ENCODE measurements at regions not wholly inside any gene's neighbourhood (a gene's known extent, or its start where the extent isn't known, plus 50 kb on each side); places are given as distances from the start of the nearest gene placed in this dataset.

- H3K9me3 Mint-ChIP-seq: peaks cover 11% of the 10 kb centered on the region
- no peak overlapping the region for H3K27ac Mint-ChIP-seq
- no peak overlapping the region for H3K4me3 Mint-ChIP-seq
- no peaks in the 10 kb centered on the region for H3K27me3 Mint-ChIP-seq (ENCODE audit: low read depth)
- H3K4me1 Mint-ChIP-seq: peaks cover 5% of the 10 kb centered on the region
- no peaks in the 10 kb centered on the region for H3K36me3 Mint-ChIP-seq (ENCODE audit: low read depth)
- no peak for TF ChIP-seq CTCF (IDR thresholded peaks at IDR 0.05; ENCODE audit: unreplicated experiment in 3 of 3)
Observed at GRCh38 chr7:46006212-46006611, 85.1 kb upstream of the IGFBP3 start.

- Mint-ChIP-seq H3K36me3 (ENCODE audit: low read depth) (no peaks in the 10 kb centered on the region), H3K4me3 (no peak overlapping the region), H3K9me3 (peaks cover 13% of the 10 kb centered on the region), H3K27me3 (ENCODE audit: low read depth) (no peaks in the 10 kb centered on the region), H3K4me1 (peaks cover 5% of the 10 kb centered on the region), H3K27ac (no peak overlapping the region)
- TF ChIP-seq CTCF (IDR thresholded peaks at IDR 0.05; ENCODE audit: unreplicated experiment in 3 of 3): no peak
Observed at GRCh38 chr7:46004965-46005364, 83.9 kb upstream of the IGFBP3 start.

- Mint-ChIP-seq H3K27me3 (ENCODE audit: low read depth) (no peaks in the 10 kb centered on the region), H3K9me3 (peaks cover 14% of the 10 kb centered on the region), H3K36me3 (ENCODE audit: low read depth) (no peaks in the 10 kb centered on the region), H3K27ac (no peak overlapping the region), H3K4me1 (peaks cover under 1% of the 10 kb centered on the region), H3K4me3 (no peak overlapping the region)
- no peak for TF ChIP-seq CTCF (IDR thresholded peaks at IDR 0.05; ENCODE audit: unreplicated experiment in 3 of 3)
Observed at GRCh38 chr7:46003896-46004875, 83.1 kb upstream of the IGFBP3 start.

GRCh38 chr7:46003161-46003560, 82.1 kb upstream of the IGFBP3 start:
- H3K36me3 Mint-ChIP-seq (ENCODE audit: low read depth): no peaks in the 10 kb centered on the region
- no peaks in the 10 kb centered on the region for H3K4me1 Mint-ChIP-seq
- no peaks in the 10 kb centered on the region for H3K27me3 Mint-ChIP-seq (ENCODE audit: low read depth)
- H3K27ac Mint-ChIP-seq: no peak overlapping the region
- H3K4me3 Mint-ChIP-seq: no peak overlapping the region
- no peak for TF ChIP-seq CTCF (IDR thresholded peaks at IDR 0.05; ENCODE audit: unreplicated experiment in 3 of 3)
- H3K9me3 Mint-ChIP-seq: peaks cover 19% of the 10 kb centered on the region

- Mint-ChIP-seq H3K27me3 (ENCODE audit: low read depth) (no peaks in the 10 kb centered on the region), H3K4me1 (no peaks in the 10 kb centered on the region), H3K36me3 (ENCODE audit: low read depth) (no peaks in the 10 kb centered on the region), H3K27ac (no peak overlapping the region), H3K9me3 (peaks cover 37% of the 10 kb centered on the region), H3K4me3 (no peak overlapping the region)
- no peak for TF ChIP-seq CTCF (IDR thresholded peaks at IDR 0.05; ENCODE audit: unreplicated experiment in 3 of 3)
Observed at GRCh38 chr7:46000513-46000912, 79.4 kb upstream of the IGFBP3 start.

- Mint-ChIP-seq H3K4me1 (no peaks in the 10 kb centered on the region), H3K36me3 (ENCODE audit: low read depth) (no peaks in the 10 kb centered on the region), H3K9me3 (peaks cover 43% of the 10 kb centered on the region), H3K4me3 (no peak overlapping the region), H3K27ac (no peak overlapping the region), H3K27me3 (ENCODE audit: low read depth) (no peaks in the 10 kb centered on the region)
- TF ChIP-seq CTCF (IDR thresholded peaks at IDR 0.05; ENCODE audit: unreplicated experiment in 3 of 3): no peak
Observed at GRCh38 chr7:45999541-45999940, 78.5 kb upstream of the IGFBP3 start.

Data from nephron (organoid).